Heart left ventricle (tissue), 13 donors: ENCODE measurements at regions not wholly inside any gene's neighbourhood (a gene's known extent, or its start where the extent isn't known, plus 50 kb on each side); places are given as distances from the start of the nearest gene placed in this dataset.

ENCODE experiments used
- POLR2A ChIP-seq, 2 donors: fragments of 450-650 bp; IDR thresholded peaks; one replicate each; pipeline ENCODE4 v1.6.1; 2017; ENCODE audit warnings: antibody characterized with exemption in 2 of 2, mild to moderate bottlenecking in 2 of 2, moderate library complexity in 2 of 2
- TF ChIP-seq, protein P1 (sequence below), 12 donors: fragments of 200-600 bp; sonication (generic) in 4 of 12; IDR thresholded peaks; one replicate each; pipeline versions ENCODE4 v1.5.0 to v1.8.0; 2018 to 2022; ENCODE audit warnings: antibody characterized with exemption in 12 of 12, mild to moderate bottlenecking in 5 of 12
- donor health status: ischemic (EF 13 %, LVEDD 7.1; RV severe dilation, severe dysfunction).
- donor health status: DM: no; HTN: yes; CAD: no.
- donor health status: DM: no; HTN: no; CAD: no.
- donor health status: ischemic (EF 25% LVEDD 6.9; RV normal size, moderate dysfunction).
- donor health status: ischemic (EF 25% LVEDD 5.7; RV mildly dilated, moderate dysfunction).
- donor health status: ischemic (EF 35%, LVEDD 5.7; RV mildly dilated, moderate dysfunction).
- donor health status: nonischemic (EF 11% LVEDD 7.7; RV severe dilation, severe dysfunction).
- donor health status: DM: yes; HTN: yes; CAD: no.
- donor health status: PGD.
- donor health status: ischemic (EF 29% LVEDD 5.4; RV normal size, mild dysfunction).
- donor health status: nonischemic (EF 23%, LVEDD 6.1; RV moderate dilation, normal function).

DNA sequence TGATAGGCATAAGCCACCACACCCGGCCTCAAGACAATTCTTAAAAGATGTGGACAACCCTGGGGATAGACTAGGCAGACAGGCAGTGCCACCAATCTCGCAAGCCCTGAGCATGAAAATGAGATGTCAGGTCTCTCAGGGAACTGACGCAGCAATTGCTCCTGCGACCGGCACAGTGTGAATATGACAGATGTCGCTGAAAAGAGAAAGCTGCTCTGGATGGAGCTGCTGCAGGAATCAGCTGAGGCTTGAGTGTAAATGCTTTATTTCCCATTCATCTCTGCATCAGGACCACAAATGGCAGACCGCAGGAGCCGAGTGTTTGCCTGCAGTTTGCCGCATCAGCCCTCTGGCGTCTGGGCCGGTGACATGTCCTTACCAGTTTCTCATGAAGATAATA is 68.4 kb downstream of the TFAP2C start:
- TF ChIP-seq, protein P1, sequence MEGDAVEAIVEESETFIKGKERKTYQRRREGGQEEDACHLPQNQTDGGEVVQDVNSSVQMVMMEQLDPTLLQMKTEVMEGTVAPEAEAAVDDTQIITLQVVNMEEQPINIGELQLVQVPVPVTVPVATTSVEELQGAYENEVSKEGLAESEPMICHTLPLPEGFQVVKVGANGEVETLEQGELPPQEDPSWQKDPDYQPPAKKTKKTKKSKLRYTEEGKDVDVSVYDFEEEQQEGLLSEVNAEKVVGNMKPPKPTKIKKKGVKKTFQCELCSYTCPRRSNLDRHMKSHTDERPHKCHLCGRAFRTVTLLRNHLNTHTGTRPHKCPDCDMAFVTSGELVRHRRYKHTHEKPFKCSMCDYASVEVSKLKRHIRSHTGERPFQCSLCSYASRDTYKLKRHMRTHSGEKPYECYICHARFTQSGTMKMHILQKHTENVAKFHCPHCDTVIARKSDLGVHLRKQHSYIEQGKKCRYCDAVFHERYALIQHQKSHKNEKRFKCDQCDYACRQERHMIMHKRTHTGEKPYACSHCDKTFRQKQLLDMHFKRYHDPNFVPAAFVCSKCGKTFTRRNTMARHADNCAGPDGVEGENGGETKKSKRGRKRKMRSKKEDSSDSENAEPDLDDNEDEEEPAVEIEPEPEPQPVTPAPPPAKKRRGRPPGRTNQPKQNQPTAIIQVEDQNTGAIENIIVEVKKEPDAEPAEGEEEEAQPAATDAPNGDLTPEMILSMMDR (IDR thresholded peaks at IDR 0.05): no peak
- no peak for TF ChIP-seq POLR2A (IDR thresholded peaks at IDR 0.05)
